ENCODE measurements at regions not wholly inside any gene's neighbourhood (a gene's known extent, or its start where the extent isn't known, plus 50 kb on each side); places are given as distances from the start of the nearest gene placed in this dataset.
"Not testable (repeated sequence)": the region's sequence is repeated elsewhere in the genome, so short reads cannot be mapped to it uniquely, and the experiment has no call there.

- in situ Hi-C loops (cut with HindIII; ENCODE audit: low sequenced_read_pairs) = no loop called here
These were observed 241.4 kb upstream of the IL12B start for GRCh38 chr5:159571501-159572244.

GRCh38 chr5:159576902-159577301 is 246.6 kb upstream of the IL12B start:
- in situ Hi-C loops (cut with HindIII; ENCODE audit: low sequenced_read_pairs) = no loop called here

GRCh38 chr5:159581502-159582249 is 251.4 kb upstream of the IL12B start:
- in situ Hi-C loops (cut with HindIII; ENCODE audit: low sequenced_read_pairs) = no loop called here

- in situ Hi-C loops (cut with HindIII; ENCODE audit: low sequenced_read_pairs) = no loop called here
These were observed 252.7 kb upstream of the IL12B start for GRCh38 chr5:159582756-159583541.

- in situ Hi-C loops (cut with HindIII; ENCODE audit: low sequenced_read_pairs) = loop anchor here (5.0 kb wide), 1 partner anchor 35 kb away; no protein-coding TSS in a partner anchor
These were observed 256.6 kb upstream of the IL12B start for GRCh38 chr5:159586921-159587320.

GRCh38 chr5:159588941-159589340 is 258.7 kb upstream of the IL12B start:
- in situ Hi-C loops (cut with HindIII; ENCODE audit: low sequenced_read_pairs) = loop anchor here (5.0 kb wide), 1 partner anchor 37 kb away; no protein-coding TSS in a partner anchor

- in situ Hi-C loops (cut with HindIII; ENCODE audit: low sequenced_read_pairs) = no loop called here
These were observed 263.3 kb upstream of the IL12B start for GRCh38 chr5:159593518-159594073.

- in situ Hi-C loops (cut with HindIII; ENCODE audit: low sequenced_read_pairs) = not testable (repeated sequence)
These were observed 265.3 kb upstream of the IL12B start for GRCh38 chr5:159595561-159595960.

GRCh38 chr5:159601216-159601615 is 270.9 kb upstream of the IL12B start:
- in situ Hi-C loops (cut with HindIII; ENCODE audit: low sequenced_read_pairs) = no loop called here

GRCh38 chr5:159602434-159602833 is 272.1 kb upstream of the IL12B start:
- in situ Hi-C loops (cut with HindIII; ENCODE audit: low sequenced_read_pairs) = no loop called here

- in situ Hi-C loops (cut with HindIII; ENCODE audit: low sequenced_read_pairs) = no loop called here
These were observed 275.3 kb upstream of the IL12B start for GRCh38 chr5:159605585-159605984.

- in situ Hi-C loops (cut with HindIII; ENCODE audit: low sequenced_read_pairs) = no loop called here
These were observed 279.1 kb upstream of the IL12B start for GRCh38 chr5:159609359-159609758.

- in situ Hi-C loops (cut with HindIII; ENCODE audit: low sequenced_read_pairs) = no loop called here
These were observed 280.8 kb upstream of the IL12B start for GRCh38 chr5:159610966-159611579.

GRCh38 chr5:159616952-159617351 is 286.7 kb upstream of the IL12B start:
- in situ Hi-C loops (cut with HindIII; ENCODE audit: low sequenced_read_pairs) = no loop called here

- in situ Hi-C loops (cut with HindIII; ENCODE audit: low sequenced_read_pairs) = no loop called here
These were observed 289.5 kb upstream of the IL12B start for GRCh38 chr5:159619826-159620225.

GRCh38 chr5:159620853-159621540 is 290.7 kb upstream of the IL12B start:
- in situ Hi-C loops (cut with HindIII; ENCODE audit: low sequenced_read_pairs) = no loop called here

- in situ Hi-C loops (cut with HindIII; ENCODE audit: low sequenced_read_pairs) = no loop called here
These were observed 287.6 kb upstream of the ADRA1B start for GRCh38 chr5:159628703-159629102.

GRCh38 chr5:159629158-159629557 is 287.1 kb upstream of the ADRA1B start:
- in situ Hi-C loops (cut with HindIII; ENCODE audit: low sequenced_read_pairs) = no loop called here

GRCh38 chr5:159630545-159630944 is 285.7 kb upstream of the ADRA1B start:
- in situ Hi-C loops (cut with HindIII; ENCODE audit: low sequenced_read_pairs) = no loop called here

- in situ Hi-C loops (cut with HindIII; ENCODE audit: low sequenced_read_pairs) = no loop called here
These were observed 285.3 kb upstream of the ADRA1B start for GRCh38 chr5:159631001-159631400.
